ENCODE measurements at regions not wholly inside any gene's neighbourhood (a gene's known extent, or its start where the extent isn't known, plus 50 kb on each side); places are given as distances from the start of the nearest gene placed in this dataset.
A peak's percentile ranks its signal among the peaks of the same experiment; 100 is the strongest.

- no peak for DNase-seq (ENCODE audit: low spot score)
- Histone ChIP-seq H3K36me3 (replicated peaks in 1 of 2; ENCODE audit: control insufficient read depth in 1 of 2, insufficient read depth in 2 of 2, low read length in 2 of 2) (no peaks in the 10 kb centered on the region), H3K27me3 (ENCODE audit: control insufficient read depth in 1 of 2, insufficient read depth in 2 of 2, low read length in 2 of 2) (no peaks in the 10 kb centered on the region), H3K27ac (ENCODE audit: extremely low read length, insufficient read depth, low read length) (no peak overlapping the region), H3K4me1 (ENCODE audit: insufficient read depth, low read length) (peaks cover 12% of the 10 kb centered on the region), H3K79me2 (ENCODE audit: insufficient read depth, low read length) (no peaks in the 10 kb centered on the region), H3K4me2 (ENCODE audit: low read depth, low read length) (no peak overlapping the region), H2AFZ (ENCODE audit: low read length) (no peak overlapping the region), H4K20me1 (ENCODE audit: insufficient read depth, low read length) (no peaks in the 10 kb centered on the region), H3K4me3 (replicated peaks in 1 of 3; ENCODE audit: insufficient read depth in 1 of 3, low read depth in 2 of 3, low read length in 3 of 3) (no peak overlapping the region), H3K9ac (ENCODE audit: insufficient read depth, low read depth, low read length) (no peak overlapping the region), H3K9me3 (ENCODE audit: low read length) (peaks cover 7% of the 10 kb centered on the region)
- no TSS peak for BruUV-seq (replicated peaks)
- ChIA-PET CTCF (ENCODE audit: low intra/inter-chr PET ratio, low total read pairs) (no interaction called here), POLR2A (interaction anchor here (1.6 to 1.7 kb wide), 2 partner anchors 8 to 40 kb away, joined by 6 read pairs; no protein-coding TSS in a partner anchor)
- ATAC-seq, result peak; percentile 64
- in situ Hi-C loops (cut with HindIII; ENCODE audit: extremely low pct_ligation_motif_present, low pct_unique_long_range_greater_than_20kb), result loop anchor here (25.0 kb wide), 1 partner anchor 1963 kb away; no protein-coding TSS in a partner anchor
- no peak for FAIRE-seq
- WGBS (ENCODE audit: low lambda C conversion rate), result 96% methylated on average over 3 of the region's 3 CpGs
- intact Hi-C loops (cut with micrococcal nuclease; ENCODE audit: unreplicated experiment), result no loop called here
- 0 out of 2 replicates have a peak, but pooled peaks have one; percentile 58 for TF ChIP-seq RORA (CRISPR knock-in tag; IDR thresholded peaks at IDR 0.05)
- 0 out of 4 replicates have a peak, but pooled peaks of 1 of the 2 experiments have one; percentile 24 for TF ChIP-seq HMGXB4 (CRISPR knock-in tag; IDR thresholded peaks at IDR 0.05; ENCODE audit: borderline replicate concordance in 1 of 2, low read depth in 1 of 2)
- no peak for TF ChIP-seq ETV6 (CRISPR knock-in tag; conservative IDR thresholded peaks at IDR 0.05)
These were observed 229.7 kb downstream of the TTC6 start for GRCh38 chr14:37824939-37825712.

GRCh38 chr14:37826869-37827268 is 231.4 kb downstream of the TTC6 start:
- no TSS peak for BruUV-seq (replicated peaks)
- ChIA-PET POLR2A (no interaction called here), CTCF (ENCODE audit: low intra/inter-chr PET ratio, low total read pairs) (no interaction called here)
- Histone ChIP-seq H3K4me1 (ENCODE audit: insufficient read depth, low read length) (0 out of 2 replicates have a peak, but pooled peaks cover 7% of the 10 kb centered on the region), H3K79me2 (ENCODE audit: insufficient read depth, low read length) (no peaks in the 10 kb centered on the region), H4K20me1 (ENCODE audit: insufficient read depth, low read length) (no peaks in the 10 kb centered on the region), H3K4me3 (replicated peaks in 1 of 3; ENCODE audit: insufficient read depth in 1 of 3, low read depth in 2 of 3, low read length in 3 of 3) (no peak overlapping the region), H3K9me3 (ENCODE audit: low read length) (peaks cover 24% of the 10 kb centered on the region), H3K27me3 (ENCODE audit: control insufficient read depth in 1 of 2, insufficient read depth in 2 of 2, low read length in 2 of 2) (no peaks in the 10 kb centered on the region), H3K27ac (ENCODE audit: extremely low read length, insufficient read depth, low read length) (no peak overlapping the region), H3K9ac (ENCODE audit: insufficient read depth, low read depth, low read length) (no peak overlapping the region), H2AFZ (ENCODE audit: low read length) (no peak overlapping the region), H3K4me2 (ENCODE audit: low read depth, low read length) (no peak overlapping the region), H3K36me3 (replicated peaks in 1 of 2; ENCODE audit: control insufficient read depth in 1 of 2, insufficient read depth in 2 of 2, low read length in 2 of 2) (no peaks in the 10 kb centered on the region)
- DNase-seq (ENCODE audit: low spot score), result no peak
- in situ Hi-C loops (cut with HindIII; ENCODE audit: extremely low pct_ligation_motif_present, low pct_unique_long_range_greater_than_20kb) (loop anchor here (25.0 kb wide), 1 partner anchor 1965 kb away; no protein-coding TSS in a partner anchor), intact Hi-C loops (cut with micrococcal nuclease; ENCODE audit: unreplicated experiment) (no loop called here)
- 79% methylated on average over 1 of the region's 1 CpG for WGBS (ENCODE audit: low lambda C conversion rate)
- TF ChIP-seq GRHL1 (CRISPR knock-in tag; conservative IDR thresholded peaks at IDR 0.05), result no peak
- TF ChIP-seq ZNF446 (CRISPR knock-in tag; IDR thresholded peaks at IDR 0.05), result no peak
- TF ChIP-seq ZBTB44 (CRISPR knock-in tag; IDR thresholded peaks at IDR 0.05), result no peak
- no peak for TF ChIP-seq SIX1 (CRISPR knock-in tag; IDR thresholded peaks at IDR 0.05; ENCODE audit: borderline replicate concordance)
- no peak for TF ChIP-seq HIC2 (CRISPR knock-in tag; IDR thresholded peaks at IDR 0.05; ENCODE audit: low read depth)
- FAIRE-seq, result no peak
- no peak for ATAC-seq
